ENCODE measurements at regions not wholly inside any gene's neighbourhood (a gene's known extent, or its start where the extent isn't known, plus 50 kb on each side); places are given as distances from the start of the nearest gene placed in this dataset.

- no peak for TF ChIP-seq CTCF (IDR thresholded peaks at IDR 0.05)
Measured at GRCh38 chr12:17971850-17972249, 118.1 kb downstream of the RERGL start.

GRCh38 chr12:17954788-17955187 is 135.2 kb downstream of the RERGL start:
- TF ChIP-seq CTCF (IDR thresholded peaks at IDR 0.05): no peak

GRCh38 chr12:17950898-17951297 is 139.1 kb downstream of the RERGL start:
- no peak for TF ChIP-seq CTCF (IDR thresholded peaks at IDR 0.05)

- no peak for TF ChIP-seq CTCF (IDR thresholded peaks at IDR 0.05)
Measured at GRCh38 chr12:17949558-17950141, 140.3 kb downstream of the RERGL start.

GRCh38 chr12:17928708-17929366 is 161.2 kb downstream of the RERGL start:
- no peak for TF ChIP-seq CTCF (IDR thresholded peaks at IDR 0.05)

GRCh38 chr12:17918013-17918412 is 172.0 kb downstream of the RERGL start:
- TF ChIP-seq CTCF (IDR thresholded peaks at IDR 0.05): no peak

GRCh38 chr12:17884581-17884980 is 205.4 kb downstream of the RERGL start:
- no peak for TF ChIP-seq CTCF (IDR thresholded peaks at IDR 0.05)

Measured in LNCAP (cell line).